OCI-LY3 (cell line): ENCODE measurements at regions not wholly inside any gene's neighbourhood (a gene's known extent, or its start where the extent isn't known, plus 50 kb on each side); places are given as distances from the start of the nearest gene placed in this dataset.

Experiments
- H2AFZ ChIP-seq: fragments of 200-600, 300-600 bp; shearing (Covaris generic); 2 replicates; pipeline ENCODE4 v1.6.0; 2014; ENCODE audit warnings: antibody characterized with exemption, low read depth, low read length
- H3K27ac ChIP-seq: fragments of 200-600, 300-600 bp; sonication (generic); 2 replicates; pipeline ENCODE4 v1.5.1; 2014; ENCODE audit warnings: mild to moderate bottlenecking, low read length, moderate library complexity, mixed read lengths
- H3K27me3 ChIP-seq: fragments of 200-600, 300-600 bp; sonication (generic); 2 replicates; pipeline ENCODE4 v1.6.1; 2014; ENCODE audit warnings: low read depth, low read length, mixed read lengths
- H3K36me3 ChIP-seq: fragments of 200-600, 300-600 bp; sonication (generic); replicated peaks from 2 replicates; pipeline ENCODE3; 2014; ENCODE audit warnings: low read depth, low read length, mixed read lengths
- H3K4me1 ChIP-seq: fragments of 300-600, 200-600 bp; sonication (generic); 2 replicates; pipeline ENCODE4 v1.6.1; 2014; ENCODE audit warnings: low read length, mixed read lengths
- H3K4me2 ChIP-seq: fragments of 200-600, 300-600 bp; sonication (generic); 2 replicates; pipeline ENCODE4 v1.6.1; 2014; ENCODE audit warnings: low read length, mixed read lengths
- H3K4me3 ChIP-seq: fragments of 300-600, 200-600 bp; sonication (generic); 2 replicates; pipeline ENCODE4 v1.5.1; 2014; ENCODE audit warnings: antibody characterized with exemption, mild to moderate bottlenecking, low read length, moderate library complexity
- H3K79me2 ChIP-seq: fragments of 300-600, 200-600 bp; shearing (Covaris generic); 2 replicates; pipeline ENCODE4 v1.6.1; 2014; ENCODE audit warnings: mild to moderate bottlenecking, low read length, mixed read lengths
- H3K9ac ChIP-seq: fragments of 300-600, 200-600 bp; shearing (Covaris generic); 2 replicates; pipeline ENCODE4 v1.6.0; 2014; ENCODE audit warnings: mild to moderate bottlenecking, low read length, moderate library complexity
- H3K9me3 ChIP-seq: fragments of 200-600, 300-600 bp; shearing (Covaris generic); 2 replicates; pipeline ENCODE4 v1.6.1; 2014; ENCODE audit warnings: low read length, mixed read lengths; ENCODE audit not compliant: insufficient read depth
- H4K20me1 ChIP-seq: fragments of 200-600, 300-600 bp; sonication (generic); 2 replicates; pipeline ENCODE4 v1.6.1; 2016; ENCODE audit warnings: low read length, mixed read lengths; ENCODE audit not compliant: insufficient read depth
- CTCF ChIP-seq: fragments of 200-600, 300-600 bp; sonication (generic); IDR thresholded peaks from 2 replicates; pipeline ENCODE4 v1.5.1; 2014; ENCODE audit warnings: antibody characterized with exemption, low read length, low read depth
- EZH2phosphoT487 ChIP-seq: fragments of 200-600 bp; shearing (Covaris generic); IDR thresholded peaks from 2 replicates; pipeline ENCODE4 v1.6.1; 2018; ENCODE audit warnings: antibody characterized with exemption, mixed run types, low read depth

GRCh38 chr16:47753659-47754058 is 292.5 kb downstream of the PHKB start:
- Histone ChIP-seq H3K4me1 (no peaks in the 10 kb centered on the region), H3K4me3 (no peak overlapping the region), H3K79me2 (no peaks in the 10 kb centered on the region), H3K9ac (no peak overlapping the region), H3K27me3 (no peaks in the 10 kb centered on the region), H4K20me1 (no peaks in the 10 kb centered on the region), H2AFZ (no peak overlapping the region), H3K4me2 (no peak overlapping the region), H3K27ac (no peak overlapping the region), H3K36me3 (no peaks in the 10 kb centered on the region), H3K9me3 (no peaks in the 10 kb centered on the region)
- TF ChIP-seq CTCF (no peak), EZH2phosphoT487 (no peak)
